GM18858 (cell line): ENCODE measurements at regions not wholly inside any gene's neighbourhood (a gene's known extent, or its start where the extent isn't known, plus 50 kb on each side); places are given as distances from the start of the nearest gene placed in this dataset.

Experiments
- ATAC-seq: cut with Tn5 transposase; IDR thresholded peaks from one replicate; pipeline ENCODE4 v1.9.1; 2021; ENCODE audit not compliant: unreplicated experiment

- ATAC-seq, result no peak
These were observed 135.8 kb upstream of the FGGY start for GRCh38 chr1:59161136-59161535.

DNA sequence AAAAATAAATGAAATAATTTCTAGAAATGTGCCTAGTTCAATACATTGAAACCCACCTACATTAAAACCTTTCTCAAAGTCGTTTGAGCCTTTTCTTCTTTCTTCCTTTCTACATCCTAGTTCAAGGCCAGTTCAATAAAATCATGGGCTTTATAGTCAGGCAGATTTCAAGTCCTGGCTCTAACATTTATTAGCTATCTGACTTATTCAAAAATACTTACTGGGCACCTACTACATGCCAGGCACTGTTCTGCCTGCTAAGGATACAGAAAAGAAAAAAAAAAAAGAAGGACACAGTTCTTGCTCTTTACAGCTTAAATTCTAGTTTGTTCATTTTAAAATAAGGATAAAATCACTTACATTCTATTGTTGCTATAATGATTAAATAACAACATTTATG is 134.2 kb upstream of the FGGY start:
- ATAC-seq, result no peak

DNA sequence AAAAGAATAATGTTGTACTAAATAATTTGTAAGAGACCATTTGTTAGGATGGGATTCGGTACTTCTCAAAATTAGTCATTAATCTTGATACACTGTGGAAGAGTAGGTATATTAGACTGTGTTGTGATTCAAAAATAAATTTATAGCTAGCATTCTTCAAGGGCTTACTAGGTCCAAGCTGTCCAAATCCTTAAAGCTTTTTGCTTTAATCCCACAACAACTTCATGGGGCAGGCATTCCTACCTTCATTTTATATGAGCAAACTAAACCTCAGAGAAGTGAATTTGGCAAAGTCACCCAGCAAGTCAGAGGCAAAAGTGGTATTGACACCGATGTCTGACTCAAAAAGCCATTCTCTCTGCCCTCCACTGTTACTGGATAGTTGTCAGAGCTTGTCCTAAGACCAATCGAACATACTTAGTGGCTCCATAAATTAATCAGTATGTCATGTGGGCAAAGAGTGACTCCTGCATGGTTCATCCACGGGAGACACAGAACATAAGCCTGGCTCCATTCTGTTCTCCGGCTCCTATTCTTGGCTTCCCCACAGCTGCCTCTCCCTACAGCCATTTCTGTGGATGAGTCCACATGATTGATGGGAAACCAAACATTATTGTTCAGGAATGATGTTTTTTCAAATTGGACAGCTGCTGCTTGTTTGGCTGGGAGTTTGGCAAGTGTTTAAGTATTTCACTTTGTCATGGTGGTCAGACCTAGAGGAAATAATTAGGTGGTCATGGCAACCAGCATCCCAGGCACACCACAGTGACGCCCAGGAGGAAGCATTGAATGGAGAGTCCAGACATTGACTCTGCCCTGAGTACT is 133.4 kb upstream of the FGGY start:
- ATAC-seq, result no peak

DNA sequence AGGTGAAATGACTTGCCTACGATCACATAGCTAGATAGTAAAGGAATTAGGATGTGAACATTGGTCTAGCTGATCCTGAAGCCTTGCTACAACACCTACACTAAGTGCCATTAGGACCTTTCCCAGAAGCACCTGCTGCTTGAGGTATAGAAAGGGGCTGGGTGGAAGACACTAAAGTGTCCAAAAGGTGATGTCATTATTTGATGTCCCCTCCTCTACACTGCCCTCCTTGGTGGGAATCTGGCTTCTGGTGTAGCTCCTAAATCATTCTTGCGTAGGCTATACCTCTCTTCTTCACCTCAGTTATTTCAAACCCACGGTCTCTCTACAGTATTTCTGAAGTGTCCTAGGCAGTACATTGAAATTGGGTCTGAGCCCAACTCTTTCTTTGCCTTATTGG is 132.5 kb upstream of the FGGY start:
- no peak for ATAC-seq

DNA sequence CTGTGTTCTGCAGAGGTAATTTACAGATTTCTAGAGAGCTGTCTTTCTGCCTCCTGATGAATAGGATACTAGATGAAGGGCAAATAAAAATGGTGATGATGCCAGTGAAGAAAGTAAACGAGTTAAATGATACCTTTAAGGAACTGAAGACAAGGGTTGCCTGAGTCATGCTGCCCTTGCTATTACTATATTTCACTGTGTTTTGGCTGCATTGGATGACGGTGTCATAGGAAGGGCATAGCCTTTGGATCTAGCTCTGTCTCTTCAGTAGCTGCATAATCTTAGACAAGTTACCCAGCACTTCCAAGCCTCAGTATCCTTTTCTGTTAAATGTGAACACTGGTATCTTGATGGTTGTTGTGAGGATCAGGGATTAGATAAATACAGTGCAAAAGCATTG is 131.5 kb upstream of the FGGY start:
- ATAC-seq, result no peak

DNA sequence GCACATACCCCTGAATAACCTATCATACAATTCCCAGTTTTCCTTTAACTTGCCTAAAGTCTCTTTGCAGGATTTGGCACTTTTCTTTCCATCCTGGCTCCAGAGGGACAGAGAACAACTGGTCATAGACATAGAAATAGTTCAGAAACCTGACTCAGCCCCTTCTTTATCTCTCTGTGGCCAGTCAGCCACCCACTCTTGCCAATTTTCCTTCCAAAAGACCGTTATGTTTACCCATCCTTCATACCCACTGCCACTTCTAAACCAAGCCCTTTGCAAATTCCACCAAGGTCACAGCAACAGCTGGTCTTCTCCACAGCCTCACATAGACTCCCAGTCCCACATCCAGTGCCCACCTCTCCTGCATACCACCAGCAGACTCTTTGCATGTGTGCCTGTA is 127.2 kb upstream of the FGGY start:
- no peak for ATAC-seq

DNA sequence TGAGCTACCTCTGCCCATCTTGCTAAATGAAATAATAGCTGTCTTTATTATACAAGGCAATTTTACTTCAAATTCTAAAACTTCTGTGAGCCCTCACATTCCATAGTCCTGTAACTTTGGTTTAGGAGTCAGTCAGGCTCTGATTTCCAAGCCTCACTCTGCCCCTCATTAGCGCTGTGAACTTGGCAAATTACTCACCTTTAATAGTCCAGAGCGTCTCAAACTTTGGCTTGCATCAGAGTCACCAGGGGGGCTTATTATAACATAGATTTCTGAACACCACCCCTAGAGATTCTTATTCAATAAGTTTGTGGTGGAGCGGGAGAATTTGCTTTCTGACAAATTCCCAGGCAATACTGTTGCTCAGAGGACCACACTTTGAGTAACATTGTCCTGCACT is 126.2 kb upstream of the FGGY start:
- ATAC-seq, result no peak

DNA sequence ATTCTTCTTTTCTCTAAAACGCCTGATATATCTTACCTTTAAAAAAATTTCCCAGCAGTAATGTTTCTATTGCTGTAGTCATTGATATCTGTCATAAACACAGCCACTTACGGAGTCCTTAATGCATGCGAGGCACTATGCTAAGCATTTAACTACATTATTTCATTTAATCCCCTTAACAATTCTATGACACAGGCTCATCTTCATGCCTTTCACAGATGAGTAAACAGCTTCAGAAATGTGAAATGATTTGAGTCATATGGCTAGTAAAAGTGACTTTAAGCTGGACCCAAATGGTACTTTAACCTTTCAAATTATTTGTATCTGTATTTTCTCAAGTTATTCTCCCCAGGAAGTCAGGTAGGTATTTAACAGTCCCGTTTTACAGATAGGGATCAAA is 125.1 kb upstream of the FGGY start:
- no peak for ATAC-seq

GRCh38 chr1:59172693-59173092 is 124.2 kb upstream of the FGGY start:
- no peak for ATAC-seq

DNA sequence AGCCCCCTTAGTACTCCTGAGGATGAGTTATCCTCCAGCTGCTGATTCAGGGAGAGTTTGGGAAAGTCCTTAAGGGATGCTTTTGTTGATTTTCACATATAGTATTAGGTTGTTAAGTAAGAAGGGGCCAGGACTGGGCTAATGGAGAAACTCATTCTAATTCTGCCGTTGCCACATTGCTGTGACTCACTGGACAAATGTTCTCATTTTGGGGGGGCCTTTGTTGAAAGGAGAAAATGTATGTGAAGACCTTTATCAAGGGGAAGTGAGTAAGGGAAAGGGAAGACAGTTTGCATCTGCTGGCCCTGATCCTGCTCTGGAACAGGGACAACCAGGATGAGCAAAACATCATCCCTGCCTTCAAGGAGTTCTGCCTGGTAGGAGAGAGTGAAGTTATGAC is 123.2 kb upstream of the FGGY start:
- ATAC-seq, result no peak

- no peak for ATAC-seq
These were observed 120.4 kb upstream of the FGGY start for GRCh38 chr1:59176471-59176870.

DNA sequence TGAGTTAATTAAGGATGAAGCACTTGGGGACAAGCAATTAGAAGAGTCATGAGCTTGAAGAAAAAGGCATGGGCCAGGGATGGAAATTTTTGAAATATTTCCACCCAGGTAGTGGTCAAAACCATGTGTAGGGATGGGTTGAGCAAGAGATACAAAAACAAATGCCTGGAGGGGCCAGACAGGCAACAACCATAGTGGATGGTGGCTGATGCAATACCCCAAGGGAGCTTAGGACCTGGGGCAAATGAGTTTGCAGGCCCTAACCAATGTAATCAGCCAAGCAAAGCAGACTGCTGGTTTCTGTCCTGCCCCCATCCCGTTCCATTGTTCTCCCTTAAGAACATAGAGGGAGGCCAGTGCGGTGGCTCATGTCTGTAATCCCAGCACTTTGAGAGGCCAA is 119.1 kb upstream of the FGGY start:
- no peak for ATAC-seq

GRCh38 chr1:59178339-59179187 is 118.3 kb upstream of the FGGY start:
- no peak for ATAC-seq

- ATAC-seq, result no peak
These were observed 117.2 kb upstream of the FGGY start for GRCh38 chr1:59179673-59180072.

- no peak for ATAC-seq
These were observed 116.2 kb upstream of the FGGY start for GRCh38 chr1:59180735-59181134.

DNA sequence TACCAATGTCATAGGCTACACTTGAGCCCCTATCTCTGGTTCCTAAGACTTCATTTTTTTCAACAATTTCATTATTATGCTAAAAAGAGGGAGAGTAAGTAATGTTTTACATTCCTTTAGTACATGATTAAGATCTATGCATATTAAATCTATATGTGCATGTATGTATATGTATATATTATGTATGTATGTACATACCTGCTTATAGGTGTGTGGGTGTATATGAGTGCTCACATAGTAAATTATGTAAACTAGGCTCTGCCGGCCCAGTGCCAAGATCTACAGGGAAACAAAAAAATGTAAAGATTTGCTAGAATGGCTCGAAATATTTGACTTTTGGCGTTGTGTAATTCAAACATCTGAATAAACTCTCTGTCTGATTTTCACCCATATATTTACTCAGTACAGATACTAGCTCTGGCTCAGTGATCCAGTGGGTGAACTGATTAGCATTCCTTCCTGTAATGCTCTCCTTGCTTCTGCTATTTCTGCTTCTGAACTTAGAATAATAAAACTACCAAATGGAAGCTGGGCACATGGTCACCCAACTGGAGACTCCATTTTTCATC is 113.1 kb upstream of the FGGY start:
- no peak for ATAC-seq

- no peak for ATAC-seq
These were observed 112.5 kb upstream of the FGGY start for GRCh38 chr1:59184365-59184905.

DNA sequence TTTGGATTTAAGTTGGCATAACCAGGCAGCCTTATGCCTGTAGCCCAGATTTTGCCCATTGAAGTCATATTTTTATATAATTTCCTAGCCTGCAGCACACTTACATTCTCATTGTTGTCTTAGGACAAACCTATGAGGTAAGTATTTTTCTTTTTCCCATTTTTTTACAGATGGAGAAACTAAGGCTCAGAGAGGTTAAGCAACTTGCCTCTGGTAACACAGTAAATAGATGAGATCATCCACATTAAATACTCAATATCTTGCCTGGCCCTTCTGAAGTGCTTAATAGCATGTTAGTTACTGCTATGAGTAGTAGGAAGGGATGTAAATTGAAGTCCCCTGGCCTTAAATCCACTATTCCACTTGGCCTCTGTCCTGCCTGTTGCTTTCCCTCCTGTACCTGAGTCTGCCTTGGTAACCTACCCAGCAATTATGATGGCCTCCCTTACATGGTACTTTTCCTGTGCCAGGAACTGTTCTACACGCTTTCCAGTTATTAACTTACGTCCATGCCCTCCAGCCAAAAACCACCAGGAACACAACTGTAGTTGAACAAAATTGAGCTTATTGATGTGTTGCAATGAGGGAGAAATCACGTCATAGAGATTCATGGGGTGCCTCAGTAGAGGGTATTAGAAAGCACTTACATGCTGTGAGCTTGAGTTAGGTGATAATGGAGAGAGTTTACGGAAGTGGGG is 111.6 kb upstream of the FGGY start:
- no peak for ATAC-seq

GRCh38 chr1:59186656-59187055 is 110.2 kb upstream of the FGGY start:
- no peak for ATAC-seq

DNA sequence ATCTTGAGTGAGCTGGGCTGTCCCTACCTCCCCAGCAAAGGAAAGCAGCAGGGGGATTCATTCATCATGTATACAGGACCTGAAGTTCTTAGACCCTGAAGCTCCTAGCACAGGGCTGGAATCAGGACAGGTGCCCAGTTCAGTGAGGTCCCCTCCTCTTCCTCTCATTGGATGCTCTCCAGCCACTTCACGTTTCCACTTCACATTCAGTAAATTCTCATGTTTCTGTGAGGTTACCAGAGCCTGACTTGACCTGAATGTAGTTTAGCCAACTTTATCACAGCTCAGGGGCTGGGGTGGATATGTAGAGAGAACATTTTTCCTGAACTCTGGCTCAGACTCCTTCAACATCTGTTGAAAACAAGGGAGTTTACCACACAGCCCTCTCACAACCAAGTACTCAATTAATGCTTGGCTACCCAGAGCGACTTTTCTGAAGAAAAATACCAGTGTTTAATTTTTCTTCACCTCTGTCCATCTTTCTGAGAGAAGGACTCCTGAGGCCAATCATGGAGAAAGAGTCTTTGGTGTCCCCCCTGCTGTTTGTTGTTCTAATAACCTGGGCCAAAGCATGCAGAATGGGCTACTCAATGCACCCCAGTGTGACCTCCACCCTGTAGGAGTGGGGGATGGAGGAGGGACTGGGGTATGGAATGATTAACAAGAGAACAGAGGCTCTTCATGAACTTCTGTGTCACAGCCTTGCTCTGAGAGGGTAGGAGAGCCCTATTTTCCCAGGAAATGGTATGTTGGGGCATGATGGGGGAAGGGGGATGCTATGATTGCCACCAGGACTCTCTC is 108.3 kb upstream of the FGGY start:
- no peak for ATAC-seq
